ENCODE measurements at regions not wholly inside any gene's neighbourhood (a gene's known extent, or its start where the extent isn't known, plus 50 kb on each side); places are given as distances from the start of the nearest gene placed in this dataset.

DNA sequence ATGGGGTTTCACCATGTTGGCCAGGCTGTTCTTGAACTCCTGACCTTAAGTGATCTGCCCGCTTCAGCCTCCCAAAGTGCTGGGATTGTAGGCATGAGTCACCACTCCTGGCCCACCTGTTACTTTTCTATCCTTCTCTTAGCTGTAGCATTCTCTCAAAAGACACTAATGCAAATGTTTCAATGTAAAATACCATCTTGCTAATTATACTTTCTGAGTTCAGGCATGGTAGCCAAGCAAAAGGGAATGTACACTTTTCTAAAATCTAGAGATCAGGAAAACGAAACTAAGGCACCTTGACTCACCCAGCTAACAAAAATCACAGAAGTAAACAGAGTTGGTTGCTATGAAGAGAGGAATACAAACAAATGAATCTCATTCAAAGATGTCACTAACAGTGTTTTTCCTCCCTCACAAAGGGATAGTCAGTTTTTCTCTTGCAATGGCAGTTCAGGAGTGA lies 401.0 kb upstream of the NRP1 start:
- peak in 1 of 11 donors; percentile 9 for DNase-seq (ENCODE audit: extremely low read depth in 1 of 11, low read depth in 9 of 11, low spot score in 4 of 11)

DNA sequence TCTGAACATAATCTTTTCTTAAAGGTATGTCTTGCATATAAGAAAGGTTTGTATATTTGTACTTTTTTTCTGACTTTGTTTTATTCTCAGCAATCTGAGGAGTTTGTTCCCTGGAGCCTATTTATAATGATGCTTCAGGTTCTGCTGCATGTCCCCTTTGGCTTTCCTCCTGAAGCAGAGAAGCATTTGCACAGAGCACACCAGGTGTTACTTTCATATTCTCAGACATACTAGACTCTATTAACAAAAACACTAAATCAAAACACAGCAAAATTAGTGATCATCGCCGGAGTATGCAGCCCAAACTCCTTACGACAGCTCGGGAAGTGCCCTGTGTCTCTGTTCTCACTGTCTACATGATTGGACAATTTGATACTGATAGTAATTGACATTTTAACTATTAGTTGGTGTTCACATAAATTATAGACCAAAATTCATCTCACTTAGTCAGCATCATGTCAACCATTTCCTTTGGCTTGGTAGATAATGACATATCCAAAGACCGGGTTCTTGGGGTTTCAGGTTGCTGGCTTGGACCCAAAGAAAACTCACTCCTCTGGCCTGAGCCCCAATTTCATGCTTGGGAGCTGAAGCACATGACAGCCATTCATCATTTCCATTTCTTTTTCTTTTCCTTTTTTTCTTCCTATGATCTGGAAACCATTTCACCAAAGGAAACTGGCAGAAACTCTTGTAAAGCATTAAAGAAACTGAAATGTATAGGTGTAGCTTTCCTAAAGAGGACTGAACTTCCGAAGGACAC lies 400.1 kb upstream of the NRP1 start:
- peak in 4 of 11 donors; percentile 26 to 60 (median 37) for DNase-seq (ENCODE audit: extremely low read depth in 1 of 11, low read depth in 9 of 11, low spot score in 4 of 11)

DNA sequence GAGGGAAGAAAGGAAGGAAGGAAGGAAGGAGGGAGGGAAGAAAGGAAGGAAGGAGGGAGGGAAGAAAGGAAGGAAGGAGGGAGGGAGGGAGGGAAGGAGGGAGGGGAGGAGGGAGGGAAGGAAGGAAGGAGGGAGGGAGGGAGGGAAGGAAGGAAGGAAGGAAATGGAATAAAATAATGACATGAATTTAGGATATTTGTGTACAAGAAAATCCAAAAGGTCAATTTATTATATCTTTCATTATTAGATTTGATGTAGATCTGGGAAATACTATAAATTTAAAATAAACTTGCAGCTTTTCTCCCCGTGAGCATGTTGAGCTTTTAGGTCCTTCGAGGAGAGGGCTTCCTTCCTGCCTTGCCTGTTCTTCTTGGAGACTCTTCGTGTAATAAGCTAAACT lies 398.6 kb upstream of the NRP1 start:
- no peak for DNase-seq (ENCODE audit: extremely low read depth in 1 of 11, low read depth in 9 of 11, low spot score in 4 of 11)

DNA sequence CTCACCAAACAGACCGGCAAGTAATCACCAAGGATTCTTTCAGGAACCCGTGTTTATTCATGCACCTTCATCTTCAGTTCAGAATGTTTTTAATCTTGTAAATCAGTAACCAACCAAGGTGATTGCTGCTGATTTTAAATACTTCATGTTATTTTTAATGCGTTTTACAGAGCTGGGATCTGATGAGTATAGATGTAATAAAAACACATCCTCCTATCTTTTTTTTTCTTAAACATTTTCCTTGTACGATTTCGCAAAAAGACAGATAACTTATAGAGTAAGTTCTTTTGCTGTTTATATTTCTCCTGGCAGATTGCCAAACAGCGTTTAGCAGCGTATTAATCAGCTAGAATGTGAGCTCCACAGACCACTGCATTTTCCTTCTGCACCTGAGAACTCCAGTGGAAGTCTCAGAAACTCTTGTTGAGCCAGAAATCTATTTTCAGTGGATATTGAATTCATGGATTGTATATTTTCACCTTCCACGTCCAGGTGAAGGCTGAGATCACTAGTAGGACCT lies 397.8 kb upstream of the NRP1 start:
- DNase-seq (ENCODE audit: extremely low read depth in 1 of 11, low read depth in 9 of 11, low spot score in 4 of 11), result peak in 4 of 11 donors; percentile 38 to 63 (median 50)

DNA sequence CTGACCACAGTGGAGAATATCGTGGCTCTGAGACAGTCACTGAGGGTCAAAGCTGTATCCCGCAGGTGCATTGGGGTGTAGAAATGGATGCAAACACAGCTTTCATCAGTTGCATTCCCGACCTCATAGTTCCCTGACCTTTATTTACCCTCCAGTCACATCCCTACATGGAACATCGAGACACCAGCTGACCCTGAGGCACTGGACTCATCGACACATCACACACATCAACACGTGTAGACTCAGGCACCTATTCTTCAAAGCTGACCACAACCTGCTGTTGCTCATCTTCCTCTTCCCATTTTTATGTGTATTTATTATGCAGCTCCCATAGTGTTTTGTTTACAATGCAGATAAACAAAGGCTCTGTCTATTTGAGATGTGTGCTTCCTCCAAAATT lies 396.9 kb upstream of the NRP1 start:
- no peak for DNase-seq (ENCODE audit: extremely low read depth in 1 of 11, low read depth in 9 of 11, low spot score in 4 of 11)

DNA sequence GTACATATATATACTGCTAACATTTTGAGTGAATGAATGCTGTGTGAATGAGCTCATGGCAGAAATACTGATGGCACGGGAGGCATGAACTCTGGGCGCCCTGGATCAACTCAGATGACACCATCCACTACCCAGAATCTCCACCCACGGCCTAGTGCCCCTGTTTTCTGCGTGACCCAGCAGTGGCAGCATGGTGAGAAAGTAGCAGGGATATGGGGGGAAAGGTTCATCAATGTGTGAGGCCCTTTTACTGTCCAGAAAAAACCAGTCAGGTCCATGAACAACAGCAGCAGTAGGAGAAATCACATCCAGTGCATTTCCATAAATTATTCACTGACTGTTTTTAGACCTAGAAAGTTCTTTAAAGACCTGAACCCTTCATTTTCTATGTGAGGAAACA lies 391.0 kb upstream of the NRP1 start:
- DNase-seq (ENCODE audit: extremely low read depth in 1 of 11, low read depth in 9 of 11, low spot score in 4 of 11), result no peak

DNA sequence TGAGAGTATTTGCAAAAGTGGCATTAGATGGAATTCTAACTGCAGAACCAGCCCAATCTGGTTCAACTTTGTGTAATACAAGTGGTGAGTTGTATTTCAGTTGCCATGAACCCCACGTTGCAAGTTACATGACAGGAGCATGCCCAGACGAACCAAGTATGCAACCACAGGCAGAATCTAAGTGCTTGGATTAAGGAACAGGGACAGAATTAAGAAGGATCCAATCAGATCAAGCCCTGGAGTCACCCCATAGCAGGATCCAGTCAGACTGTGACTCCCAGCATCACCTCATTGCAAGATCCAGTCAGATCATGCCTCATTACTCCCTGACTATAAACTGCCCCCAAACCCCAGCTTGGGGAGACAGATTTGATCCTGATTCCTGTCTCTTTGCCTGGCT lies 388.7 kb upstream of the NRP1 start:
- no peak for DNase-seq (ENCODE audit: extremely low read depth in 1 of 11, low read depth in 9 of 11, low spot score in 4 of 11)

DNA sequence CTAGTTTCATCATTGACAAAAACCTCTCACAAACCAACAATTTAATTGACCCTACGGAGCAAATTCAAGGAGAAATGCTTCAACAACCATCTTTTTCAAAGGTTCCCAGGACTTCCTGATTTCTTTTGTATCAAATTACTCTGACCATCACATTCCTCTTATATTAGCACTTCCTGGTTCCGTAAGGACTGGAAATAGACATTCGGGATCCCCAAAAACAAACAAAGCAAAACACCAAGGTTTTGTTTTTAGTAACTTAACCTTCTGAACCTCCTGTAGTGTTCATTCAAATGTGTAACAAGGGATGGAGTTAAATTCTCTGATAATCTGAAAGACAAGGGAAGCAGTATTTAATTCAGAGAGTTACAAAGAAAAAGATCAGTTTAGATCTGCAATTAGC lies 387.6 kb upstream of the NRP1 start:
- DNase-seq (ENCODE audit: extremely low read depth in 1 of 11, low read depth in 9 of 11, low spot score in 4 of 11), result no peak

DNA sequence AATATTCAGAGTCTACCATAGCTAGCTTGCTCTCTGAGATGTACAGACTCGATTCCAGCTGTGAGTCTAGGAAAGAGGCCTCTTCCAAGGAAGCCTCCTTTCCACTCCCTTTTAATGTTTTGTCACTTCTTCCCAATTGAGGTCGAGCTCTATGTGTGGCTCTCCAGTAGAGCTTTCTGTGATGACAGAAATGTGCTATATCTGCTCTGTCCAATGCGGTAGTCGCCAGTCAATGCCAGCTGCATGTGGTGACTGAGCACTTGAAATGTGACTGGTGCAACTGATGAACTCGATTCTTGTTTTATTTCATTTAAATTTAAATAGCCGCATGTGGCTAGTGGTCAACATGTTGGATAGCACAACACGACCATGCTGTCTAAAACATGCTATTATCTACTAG lies 387.0 kb upstream of the NRP1 start:
- no peak for DNase-seq (ENCODE audit: extremely low read depth in 1 of 11, low read depth in 9 of 11, low spot score in 4 of 11)

DNA sequence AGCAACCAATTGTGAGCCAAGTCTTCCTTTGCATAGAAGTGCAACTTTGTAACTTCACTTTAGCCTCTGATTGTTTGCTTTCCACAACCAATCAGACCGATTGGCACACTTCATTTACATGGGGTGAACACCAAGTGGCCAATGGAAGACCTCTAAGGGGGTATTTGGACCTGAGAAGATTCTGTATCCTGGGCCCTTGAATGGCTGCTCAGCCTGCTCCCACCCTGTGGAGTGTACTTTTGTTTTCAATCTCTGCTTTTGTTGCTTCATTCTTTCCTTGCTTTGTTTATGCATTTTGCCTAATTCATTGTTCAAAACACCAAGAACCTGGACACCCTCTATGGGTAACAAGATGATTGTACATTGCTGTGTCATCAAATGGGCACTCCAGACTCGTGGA lies 385.7 kb upstream of the NRP1 start:
- no peak for DNase-seq (ENCODE audit: extremely low read depth in 1 of 11, low read depth in 9 of 11, low spot score in 4 of 11)

DNA sequence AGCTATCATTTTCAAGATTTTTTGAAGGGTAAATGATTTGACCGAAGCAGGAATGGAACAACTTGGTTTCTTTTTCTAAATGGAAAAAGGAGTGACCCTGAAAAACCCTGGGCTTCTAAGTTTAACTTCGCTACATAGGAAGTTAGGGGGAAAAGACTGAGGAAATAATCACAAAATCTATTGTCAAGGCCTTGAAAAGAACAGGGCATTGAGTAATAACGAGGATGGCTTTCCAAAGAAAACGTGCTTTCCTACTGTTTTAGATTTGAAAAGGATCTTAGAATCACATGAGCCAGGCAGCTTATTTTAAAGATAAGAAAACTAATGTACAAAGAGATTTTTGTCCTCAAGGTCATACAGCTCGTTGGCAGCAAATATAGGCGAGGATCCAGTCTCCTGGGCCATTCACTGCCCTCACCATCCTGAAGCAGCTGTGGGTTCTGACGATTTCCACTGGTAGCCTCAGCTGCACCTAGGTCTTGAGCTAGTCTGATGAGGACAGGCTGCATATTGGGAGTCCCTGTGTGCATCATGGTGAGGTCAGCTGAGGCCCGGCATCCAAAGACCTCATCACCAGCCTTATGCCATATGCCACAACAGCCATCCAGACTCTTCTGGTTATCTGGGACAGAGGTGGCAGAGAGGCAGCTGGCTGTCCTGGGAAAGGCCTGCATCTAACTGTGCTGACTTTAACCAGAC lies 384.7 kb upstream of the NRP1 start:
- no peak for DNase-seq (ENCODE audit: extremely low read depth in 1 of 11, low read depth in 9 of 11, low spot score in 4 of 11)

DNA sequence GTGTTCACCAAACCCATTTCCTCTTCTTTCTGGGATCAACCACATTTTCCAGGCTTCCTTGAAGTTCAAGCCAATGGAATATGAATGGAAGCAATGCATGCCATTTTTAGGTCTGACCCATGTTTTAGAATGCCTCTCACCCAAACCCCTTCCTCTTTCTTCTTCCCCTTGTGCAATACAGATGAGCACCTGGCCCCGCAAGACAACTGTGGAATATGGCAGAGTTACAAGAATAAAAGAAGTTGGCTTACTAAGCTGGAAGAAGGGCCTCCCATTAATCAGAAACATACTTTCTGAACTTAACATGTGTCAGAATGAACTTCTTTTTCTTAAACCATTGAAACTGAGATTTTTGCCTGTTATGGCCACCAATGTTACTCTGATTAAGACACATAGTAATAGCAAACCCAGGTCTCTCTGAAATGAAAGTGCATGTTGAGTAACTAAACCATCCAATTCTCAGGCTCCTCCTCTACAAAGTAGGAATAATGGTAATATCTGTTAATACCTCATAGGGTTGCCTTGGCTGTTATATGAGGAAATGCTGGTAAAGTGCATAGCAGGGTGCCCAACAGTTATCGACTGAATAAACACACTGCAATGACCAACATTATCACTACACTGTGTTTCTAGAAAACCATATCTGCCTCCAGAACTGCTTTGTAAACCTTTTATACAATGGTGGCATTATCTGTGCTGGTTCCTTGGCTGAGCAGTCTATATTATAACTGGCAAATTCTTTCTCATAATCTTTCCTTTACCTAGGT lies 382.2 kb upstream of the NRP1 start:
- DNase-seq (ENCODE audit: extremely low read depth in 1 of 11, low read depth in 9 of 11, low spot score in 4 of 11), result no peak

DNA sequence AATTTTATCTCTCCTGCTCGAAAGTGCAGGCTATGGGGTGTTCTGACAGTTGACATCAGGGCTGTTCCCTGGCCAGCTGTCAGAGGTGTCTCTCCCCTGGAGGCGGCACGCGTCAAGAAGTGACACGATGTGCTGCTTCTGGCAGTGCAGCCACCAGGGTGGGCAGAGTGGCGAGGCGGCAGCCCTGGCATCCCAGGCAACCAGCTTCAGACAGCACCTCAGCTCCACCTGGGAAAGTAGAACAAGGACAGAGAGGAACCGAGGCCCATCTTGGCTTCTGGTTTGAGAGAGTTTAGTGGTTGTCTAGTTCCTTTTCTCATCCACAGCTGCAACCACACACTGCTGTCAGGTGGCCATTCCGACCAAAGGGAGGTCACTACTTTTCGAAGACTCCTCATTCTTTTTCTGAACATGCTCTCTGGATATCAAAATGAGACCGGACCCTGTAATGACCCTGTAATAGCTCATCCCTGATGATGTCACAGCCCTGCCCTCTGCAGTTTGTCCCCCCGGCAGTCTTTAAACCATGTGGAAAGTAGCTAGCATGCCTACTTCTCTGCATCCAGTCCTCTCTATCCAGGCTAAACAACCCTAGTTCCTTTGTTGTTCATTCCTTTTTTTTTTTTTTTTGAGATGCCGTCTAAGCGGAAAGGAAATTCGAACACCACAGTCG lies 381.0 kb upstream of the NRP1 start:
- DNase-seq (ENCODE audit: extremely low read depth in 1 of 11, low read depth in 9 of 11, low spot score in 4 of 11), result no peak

DNA sequence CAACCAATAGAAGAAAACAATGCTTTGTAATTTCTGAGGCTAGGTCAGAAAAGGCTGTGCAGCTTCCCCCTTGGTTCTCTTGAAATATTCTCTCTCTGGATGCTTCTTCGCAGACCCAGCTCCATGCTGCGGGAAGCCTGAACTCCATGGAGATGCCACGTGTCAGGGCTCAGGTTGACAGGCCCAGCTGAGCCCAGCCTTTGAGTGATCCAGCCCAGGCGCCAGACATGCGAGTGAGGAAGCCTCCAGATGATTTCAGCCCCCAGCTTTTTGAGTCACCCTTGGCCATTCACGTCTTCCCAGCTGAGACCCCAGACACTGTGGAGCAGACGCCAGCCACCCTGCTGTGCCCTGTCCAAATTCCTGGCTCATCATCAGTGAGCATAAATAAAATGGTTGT lies 378.4 kb upstream of the NRP1 start:
- no peak for DNase-seq (ENCODE audit: extremely low read depth in 1 of 11, low read depth in 9 of 11, low spot score in 4 of 11)

DNA sequence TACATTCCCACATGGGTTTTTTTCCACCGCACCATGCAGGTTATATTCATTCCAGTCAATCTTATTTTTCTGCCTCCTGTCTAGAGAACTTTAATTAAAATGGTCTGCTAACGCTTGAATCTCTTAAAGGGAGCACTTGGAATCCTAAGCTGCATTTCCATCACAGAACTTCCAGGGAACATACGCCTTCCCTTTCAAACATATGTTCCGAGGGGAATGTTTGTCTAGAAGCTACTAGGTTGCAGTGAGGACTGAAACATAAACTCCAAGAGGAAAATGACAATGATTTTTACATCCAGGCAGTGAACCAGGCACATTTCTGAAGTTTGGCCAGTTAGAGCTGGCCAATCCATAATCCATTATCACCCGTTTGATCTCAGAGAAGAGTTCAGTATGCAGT lies 375.5 kb upstream of the NRP1 start:
- no peak for DNase-seq (ENCODE audit: extremely low read depth in 1 of 11, low read depth in 9 of 11, low spot score in 4 of 11)

DNA sequence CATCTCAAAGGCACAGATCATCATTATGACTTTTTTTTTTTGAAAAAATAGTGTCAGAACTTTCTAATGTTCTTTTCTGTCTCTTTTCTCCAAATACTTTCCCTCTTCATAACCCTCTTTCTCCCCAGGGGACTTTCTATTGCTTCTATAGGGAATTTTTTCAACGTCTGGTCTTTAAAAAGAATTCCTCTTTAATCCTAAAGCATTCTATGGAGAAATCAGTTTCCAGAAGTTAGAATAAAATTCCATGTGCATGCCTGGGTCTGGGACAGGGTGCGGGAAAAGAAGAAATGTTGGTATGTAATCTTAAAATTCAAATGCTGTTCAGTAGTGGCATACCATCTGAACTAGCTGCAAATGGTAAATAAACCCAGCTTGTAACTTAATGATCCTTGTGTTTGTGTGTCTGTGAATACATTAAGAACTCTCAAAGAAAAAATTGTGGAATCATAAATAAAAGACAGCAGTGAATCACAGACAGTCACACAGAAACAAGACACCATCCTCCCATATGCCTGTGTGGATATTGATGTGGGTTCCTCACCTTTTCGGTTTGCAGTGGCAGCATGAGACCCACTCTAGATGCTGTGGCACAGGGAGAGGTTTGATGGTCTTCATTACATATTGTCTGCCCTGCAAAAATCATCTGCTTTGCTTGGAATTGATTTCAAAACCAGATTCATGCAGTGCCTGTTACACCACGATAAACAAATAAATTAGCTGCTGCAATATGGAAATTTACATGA lies 374.7 kb upstream of the NRP1 start:
- DNase-seq (ENCODE audit: extremely low read depth in 1 of 11, low read depth in 9 of 11, low spot score in 4 of 11), result no peak

DNA sequence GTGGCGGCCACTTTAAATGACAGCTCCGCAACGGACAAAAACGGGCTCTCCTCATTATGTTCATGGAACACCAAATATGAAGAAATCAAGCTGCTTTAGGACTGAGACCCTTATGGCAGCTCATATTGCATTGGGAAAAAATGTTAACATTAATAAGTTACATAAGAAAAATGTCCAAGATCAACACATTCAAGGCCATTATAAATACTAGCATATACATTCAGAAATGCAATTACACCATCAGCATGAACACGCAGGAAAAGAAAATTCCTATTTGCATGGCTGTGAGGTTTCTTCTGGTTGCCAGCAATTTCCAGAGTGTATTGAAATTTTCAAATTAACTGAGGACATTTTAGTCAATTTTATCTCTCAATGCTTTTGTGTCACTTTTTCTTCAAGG lies 374.1 kb upstream of the NRP1 start:
- DNase-seq (ENCODE audit: extremely low read depth in 1 of 11, low read depth in 9 of 11, low spot score in 4 of 11), result no peak

DNA sequence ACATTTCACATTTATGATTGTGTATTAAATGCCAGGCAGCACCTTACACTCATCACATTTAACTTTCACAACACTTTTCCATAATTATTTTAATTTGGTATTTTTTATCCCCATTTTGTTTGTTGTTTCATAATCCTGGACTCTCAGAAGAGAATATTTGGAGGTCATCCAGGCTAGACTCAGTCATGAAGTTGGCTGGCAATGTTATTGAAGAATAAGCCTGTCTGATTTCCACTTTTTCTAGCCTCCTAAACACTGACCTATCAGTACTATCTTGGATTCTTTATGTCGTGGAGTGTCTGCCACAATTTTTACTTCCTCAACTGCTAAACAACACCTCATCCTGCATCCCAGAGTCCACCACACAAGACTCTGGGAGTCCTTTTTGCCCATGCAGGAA lies 372.3 kb upstream of the NRP1 start:
- DNase-seq (ENCODE audit: extremely low read depth in 1 of 11, low read depth in 9 of 11, low spot score in 4 of 11), result no peak

DNA sequence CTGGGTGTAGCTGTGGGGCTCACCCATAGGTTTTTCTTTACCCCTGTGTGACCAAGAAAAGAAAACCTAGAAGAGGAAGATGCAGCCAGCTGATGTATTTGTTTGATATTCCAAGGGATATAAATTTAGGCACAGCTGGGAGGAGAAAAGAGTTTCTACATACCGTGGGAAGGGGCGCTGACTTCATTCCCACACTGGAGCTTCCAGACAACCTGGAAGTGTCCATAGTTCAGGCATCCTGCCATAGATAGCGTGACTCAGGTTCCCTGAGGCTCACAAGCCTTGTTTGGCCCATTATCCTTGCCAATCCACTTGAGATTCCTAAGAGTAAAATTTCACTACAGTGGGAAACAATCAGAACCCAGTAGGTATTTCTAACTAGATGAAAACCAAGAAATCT lies 371.7 kb upstream of the NRP1 start:
- no peak for DNase-seq (ENCODE audit: extremely low read depth in 1 of 11, low read depth in 9 of 11, low spot score in 4 of 11)

All from renal cortex interstitium (tissue), 11 donors.